Stimulated activated memory B cell treated with anti-CD40 and anti-IgM and Interleukin-4, amounts not matched to agents 10 μg/mL and 1 μg/mL and 100 μg/mL, for 72 hours (primary cell): ENCODE measurements at regions not wholly inside any gene's neighbourhood (a gene's known extent, or its start where the extent isn't known, plus 50 kb on each side); places are given as distances from the start of the nearest gene placed in this dataset.
"Not testable (repeated sequence)": the region's sequence is repeated elsewhere in the genome, so short reads cannot be mapped to it uniquely, and the experiment has no call there.

ENCODE experiments used
- ATAC-seq: fragments of 150-1000 bp; cut with Tn5 transposase; 2 replicates; pipeline ENCODE4 v1.10.0; 2021
- H3K27ac Mint-ChIP-seq: one replicate; pipeline ENCODE4 v1.8.0; 2022; ENCODE audit warnings: mild to moderate bottlenecking, mixed read lengths
- H3K27me3 Mint-ChIP-seq: one replicate; pipeline ENCODE4 v1.8.0; 2022; ENCODE audit warnings: mixed read lengths
- H3K36me3 Mint-ChIP-seq: one replicate; pipeline ENCODE4 v1.8.0; 2022; ENCODE audit warnings: mixed read lengths
- H3K4me1 Mint-ChIP-seq: one replicate; pipeline ENCODE4 v1.8.0; 2022; ENCODE audit warnings: mixed read lengths
- H3K4me3 Mint-ChIP-seq: one replicate; pipeline ENCODE4 v1.8.0; 2022; ENCODE audit warnings: mild to moderate bottlenecking, moderate library complexity, mixed read lengths
- H3K9me3 Mint-ChIP-seq: one replicate; pipeline ENCODE4 v1.8.0; 2022; ENCODE audit warnings: mixed read lengths

- Mint-ChIP-seq H3K36me3 (no peaks in the 10 kb centered on the region), H3K4me1 (no peaks in the 10 kb centered on the region), H3K9me3 (no peaks in the 10 kb centered on the region), H3K27ac (no peak overlapping the region), H3K27me3 (peaks cover 48% of the 10 kb centered on the region), H3K4me3 (no peak overlapping the region)
- no peak for ATAC-seq
Observed at GRCh38 chr2:869357-869871, 81.2 kb upstream of the SNTG2 start.

DNA sequence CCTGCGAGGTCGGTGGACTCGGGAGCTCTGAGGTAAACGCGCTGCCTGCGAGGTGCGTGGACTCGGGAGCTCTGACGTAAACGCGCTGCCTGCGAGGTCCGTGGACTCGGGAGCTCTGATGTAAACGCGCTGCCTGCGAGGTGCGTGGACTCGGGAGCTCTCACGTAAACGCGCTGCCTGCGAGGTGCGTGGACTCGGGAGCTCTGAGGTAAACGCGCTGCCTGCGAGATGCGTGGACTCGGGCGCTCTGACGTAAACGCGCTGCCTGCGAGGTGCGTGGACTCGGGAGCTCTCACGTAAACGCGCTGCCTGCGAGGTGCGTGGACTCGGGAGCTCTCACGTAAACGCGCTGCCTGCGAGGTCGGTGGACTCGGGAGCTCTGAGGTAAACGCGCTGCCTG lies 81.8 kb upstream of the SNTG2 start:
- not testable (repeated sequence) for ATAC-seq, H3K36me3 Mint-ChIP-seq, H3K4me1 Mint-ChIP-seq, H3K9me3 Mint-ChIP-seq, H3K27ac Mint-ChIP-seq, H3K4me3 Mint-ChIP-seq
- H3K27me3 Mint-ChIP-seq, result peaks cover 54% of the 10 kb centered on the region

- Mint-ChIP-seq H3K27me3 (peaks cover 61% of the 10 kb centered on the region), H3K27ac (no peak overlapping the region), H3K4me3 (no peak overlapping the region), H3K4me1 (no peaks in the 10 kb centered on the region), H3K36me3 (no peaks in the 10 kb centered on the region), H3K9me3 (no peaks in the 10 kb centered on the region)
- no peak for ATAC-seq
Observed at GRCh38 chr2:867296-867695, 83.4 kb upstream of the SNTG2 start.

- H3K36me3 Mint-ChIP-seq, result no peaks in the 10 kb centered on the region
- H3K4me1 Mint-ChIP-seq, result no peaks in the 10 kb centered on the region
- no peak overlapping the region for H3K4me3 Mint-ChIP-seq
- no peaks in the 10 kb centered on the region for H3K9me3 Mint-ChIP-seq
- H3K27ac Mint-ChIP-seq, result no peak overlapping the region
- peaks cover 57% of the 10 kb centered on the region for H3K27me3 Mint-ChIP-seq
- no peak for ATAC-seq
Observed at GRCh38 chr2:866887-867286, 83.8 kb upstream of the SNTG2 start.

DNA sequence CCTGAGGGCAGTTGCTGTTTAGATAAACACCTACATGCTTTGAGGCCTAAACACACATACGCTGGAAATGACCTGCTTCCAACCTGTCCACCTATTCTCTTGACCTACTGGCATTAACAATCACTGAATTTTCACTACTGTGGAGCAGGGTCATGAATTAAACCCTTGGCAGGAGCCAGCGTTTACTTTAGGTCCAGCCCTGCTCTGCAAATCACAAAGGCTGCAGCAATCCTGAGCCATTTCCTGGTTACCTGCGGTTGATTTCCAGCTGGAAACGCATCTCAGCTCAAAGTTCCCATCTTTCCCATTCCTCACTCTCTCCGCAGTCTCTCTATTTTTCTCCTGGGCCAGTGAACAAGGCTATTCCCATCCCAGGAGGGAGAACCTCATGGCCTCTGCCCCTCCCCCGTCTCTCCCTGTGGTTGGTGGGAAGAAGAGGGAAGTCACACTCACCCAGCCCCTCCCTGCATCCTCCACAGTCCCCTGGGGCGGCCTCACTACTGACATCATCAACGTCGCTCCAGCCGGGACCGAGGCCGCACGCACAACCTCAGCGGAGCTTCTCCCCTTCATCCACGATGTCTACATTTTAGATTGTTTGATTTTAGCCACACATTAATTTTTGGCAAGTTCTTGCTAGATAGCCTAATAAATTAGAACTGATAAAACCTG lies 84.5 kb upstream of the SNTG2 start:
- no peak for ATAC-seq
- Mint-ChIP-seq H3K9me3 (no peaks in the 10 kb centered on the region), H3K27ac (no peak overlapping the region), H3K4me3 (no peak overlapping the region), H3K4me1 (no peaks in the 10 kb centered on the region), H3K27me3 (peaks cover 50% of the 10 kb centered on the region), H3K36me3 (no peaks in the 10 kb centered on the region)

DNA sequence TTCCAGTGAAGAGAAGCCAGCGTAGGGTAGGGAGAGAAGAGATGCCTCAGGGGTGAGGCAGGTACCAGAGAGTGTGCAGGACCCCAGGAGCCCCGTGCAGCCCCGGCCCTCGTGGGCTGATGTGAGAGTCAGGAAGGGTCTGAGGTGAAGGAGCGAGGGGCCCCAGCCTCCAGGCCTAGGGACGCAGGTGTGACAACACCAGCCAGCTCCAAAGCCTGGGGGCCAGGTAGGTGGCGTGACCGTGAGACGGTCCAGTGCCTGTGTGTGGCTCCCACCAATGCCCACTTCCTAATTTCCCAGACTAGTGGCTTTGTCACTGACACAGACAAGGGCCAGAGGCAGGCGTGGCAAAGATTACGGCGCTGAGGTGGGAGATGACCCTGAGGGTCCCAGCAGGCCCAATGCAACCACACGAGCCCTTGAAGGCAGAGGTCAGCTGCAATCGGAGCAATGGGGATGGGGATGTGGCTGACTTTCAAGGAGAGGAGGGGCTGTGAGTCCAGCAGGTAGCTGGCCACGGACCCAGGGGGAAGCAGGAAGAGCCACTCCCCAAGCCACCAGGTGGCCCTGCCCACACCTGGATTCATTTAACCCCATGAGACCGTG lies 86.0 kb upstream of the SNTG2 start:
- no peaks in the 10 kb centered on the region for H3K9me3 Mint-ChIP-seq
- H3K27me3 Mint-ChIP-seq, result peaks cover 43% of the 10 kb centered on the region
- H3K27ac Mint-ChIP-seq, result no peak overlapping the region
- ATAC-seq, result no peak
- no peaks in the 10 kb centered on the region for H3K36me3 Mint-ChIP-seq
- no peak overlapping the region for H3K4me3 Mint-ChIP-seq
- H3K4me1 Mint-ChIP-seq, result no peaks in the 10 kb centered on the region

- no peaks in the 10 kb centered on the region for H3K9me3 Mint-ChIP-seq
- no peak for ATAC-seq
- H3K27me3 Mint-ChIP-seq, result peaks cover 43% of the 10 kb centered on the region
- no peak overlapping the region for H3K4me3 Mint-ChIP-seq
- H3K27ac Mint-ChIP-seq, result no peak overlapping the region
- H3K36me3 Mint-ChIP-seq, result no peaks in the 10 kb centered on the region
- H3K4me1 Mint-ChIP-seq, result no peaks in the 10 kb centered on the region
Observed at GRCh38 chr2:863732-864450, 86.8 kb upstream of the SNTG2 start.

DNA sequence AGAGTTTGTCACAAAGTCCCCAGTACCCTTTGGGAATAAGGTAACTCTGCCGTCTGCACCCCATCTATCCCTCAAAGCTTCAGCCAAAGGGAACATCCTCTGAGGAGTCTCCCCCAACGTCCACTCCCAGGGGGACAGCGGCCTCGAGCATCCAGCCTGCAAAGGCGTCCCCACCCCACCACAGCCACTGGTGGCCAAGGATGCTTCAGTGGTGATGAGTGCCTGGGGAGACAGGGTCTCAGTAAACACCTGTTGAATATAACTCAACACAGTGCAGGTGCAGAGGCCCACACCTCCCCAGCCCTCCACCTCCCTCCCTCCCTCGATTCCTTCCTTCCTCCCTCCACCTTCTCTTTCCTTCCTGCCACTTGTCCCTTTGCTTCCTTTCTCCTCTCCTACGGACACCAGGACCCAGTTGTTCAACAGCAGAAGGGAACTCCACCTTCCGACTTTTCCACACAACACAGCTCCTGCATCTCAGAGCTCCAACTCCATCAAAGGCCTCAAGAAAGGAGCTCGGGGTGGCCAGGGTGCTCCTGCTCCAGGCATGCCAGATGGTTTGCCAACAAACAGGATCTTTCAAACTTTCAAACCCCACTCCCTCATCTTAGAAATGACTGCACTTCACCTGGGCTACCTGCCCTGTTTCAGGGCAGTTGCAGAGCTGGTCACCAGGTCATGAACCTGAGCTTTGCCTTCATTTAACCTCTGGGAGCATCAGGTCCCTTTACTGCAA lies 87.8 kb upstream of the SNTG2 start:
- Mint-ChIP-seq H3K36me3 (no peaks in the 10 kb centered on the region), H3K27ac (no peak overlapping the region), H3K27me3 (peaks cover 43% of the 10 kb centered on the region), H3K9me3 (no peaks in the 10 kb centered on the region), H3K4me1 (no peaks in the 10 kb centered on the region), H3K4me3 (no peak overlapping the region)
- no peak for ATAC-seq

DNA sequence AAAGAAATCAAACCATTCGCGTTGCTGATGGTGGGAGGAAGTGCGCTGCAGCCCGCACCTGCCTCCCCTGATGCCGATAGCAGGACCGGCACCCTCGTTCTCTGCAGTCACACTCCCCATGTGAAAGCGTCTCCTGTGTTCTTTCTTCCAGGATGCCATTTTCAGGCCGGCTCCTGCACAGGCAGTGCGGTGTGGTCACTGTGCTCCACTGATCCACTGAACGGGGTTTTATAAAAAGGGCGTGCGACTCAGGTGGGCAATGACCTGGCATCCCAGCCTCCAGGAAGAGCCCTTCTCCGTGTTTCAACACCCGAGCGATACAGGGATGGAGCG lies 88.3 kb upstream of the SNTG2 start:
- Mint-ChIP-seq H3K9me3 (no peaks in the 10 kb centered on the region), H3K27me3 (peaks cover 43% of the 10 kb centered on the region), H3K4me3 (no peak overlapping the region), H3K4me1 (no peaks in the 10 kb centered on the region), H3K36me3 (no peaks in the 10 kb centered on the region), H3K27ac (no peak overlapping the region)
- ATAC-seq, result no peak

DNA sequence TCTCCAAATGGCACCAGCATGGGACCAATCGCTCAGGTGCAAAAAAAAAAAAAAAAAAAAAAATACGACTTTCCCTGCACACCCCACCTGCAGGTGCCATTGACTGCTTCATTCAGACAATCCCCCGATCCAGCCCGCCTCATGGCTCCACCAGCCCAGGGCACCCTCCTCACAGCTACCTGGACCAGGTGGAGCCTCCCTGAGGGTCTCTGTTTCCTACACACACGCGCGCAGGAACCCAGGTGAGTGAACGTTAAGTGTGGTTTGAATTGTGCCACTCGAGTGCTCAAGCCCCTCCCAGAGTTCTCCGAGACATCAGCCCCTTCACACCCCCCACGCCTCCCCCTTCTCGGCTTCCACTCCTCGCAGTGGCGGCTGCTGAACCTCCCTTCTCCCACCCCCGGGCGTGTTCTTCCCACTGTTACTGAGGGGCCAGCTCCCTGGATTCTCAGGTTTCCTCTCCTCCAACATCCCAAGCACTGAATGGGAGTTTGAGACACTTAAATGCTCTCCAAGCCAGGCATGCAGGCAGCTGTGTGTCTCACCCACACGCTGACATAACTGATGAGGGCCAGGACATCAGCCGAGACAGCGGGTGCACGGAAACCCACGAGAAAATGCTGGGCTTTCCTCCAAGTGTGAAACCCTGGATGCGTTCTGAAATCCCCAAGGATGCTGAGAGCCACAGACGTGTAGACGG lies 88.8 kb upstream of the SNTG2 start:
- Mint-ChIP-seq H3K27ac (no peak overlapping the region), H3K4me3 (no peak overlapping the region), H3K9me3 (no peaks in the 10 kb centered on the region), H3K27me3 (peaks cover 38% of the 10 kb centered on the region), H3K4me1 (no peaks in the 10 kb centered on the region), H3K36me3 (no peaks in the 10 kb centered on the region)
- no peak for ATAC-seq

GRCh38 chr2:860259-860855 lies 90.3 kb upstream of the SNTG2 start:
- ATAC-seq, result peak; percentile 21
- Mint-ChIP-seq H3K27me3 (peaks cover 24% of the 10 kb centered on the region), H3K27ac (no peak overlapping the region)

GRCh38 chr2:858646-859045 lies 92.0 kb upstream of the SNTG2 start:
- peaks cover 9% of the 10 kb centered on the region for H3K27me3 Mint-ChIP-seq
- H3K4me1 Mint-ChIP-seq, result peaks cover 7% of the 10 kb centered on the region
- ATAC-seq, result no peak
- no peak overlapping the region for H3K4me3 Mint-ChIP-seq
- H3K27ac Mint-ChIP-seq, result no peak overlapping the region
- H3K9me3 Mint-ChIP-seq, result peaks cover 5% of the 10 kb centered on the region
- H3K36me3 Mint-ChIP-seq, result no peaks in the 10 kb centered on the region

More at GRCh38 chr2:860259-860855, 90.3 kb upstream of the SNTG2 start:
- H3K36me3 Mint-ChIP-seq, result no peaks in the 10 kb centered on the region
- peaks cover 1% of the 10 kb centered on the region for H3K4me1 Mint-ChIP-seq
- H3K9me3 Mint-ChIP-seq, result no peaks in the 10 kb centered on the region
- H3K4me3 Mint-ChIP-seq, result no peak overlapping the region

- Mint-ChIP-seq H3K27me3 (peaks cover 4% of the 10 kb centered on the region), H3K27ac (no peak overlapping the region), H3K4me1 (peaks cover 7% of the 10 kb centered on the region), H3K4me3 (no peak overlapping the region), H3K9me3 (peaks cover 5% of the 10 kb centered on the region), H3K36me3 (no peaks in the 10 kb centered on the region)
- no peak for ATAC-seq
Observed at GRCh38 chr2:857937-858336, 92.7 kb upstream of the SNTG2 start.

DNA sequence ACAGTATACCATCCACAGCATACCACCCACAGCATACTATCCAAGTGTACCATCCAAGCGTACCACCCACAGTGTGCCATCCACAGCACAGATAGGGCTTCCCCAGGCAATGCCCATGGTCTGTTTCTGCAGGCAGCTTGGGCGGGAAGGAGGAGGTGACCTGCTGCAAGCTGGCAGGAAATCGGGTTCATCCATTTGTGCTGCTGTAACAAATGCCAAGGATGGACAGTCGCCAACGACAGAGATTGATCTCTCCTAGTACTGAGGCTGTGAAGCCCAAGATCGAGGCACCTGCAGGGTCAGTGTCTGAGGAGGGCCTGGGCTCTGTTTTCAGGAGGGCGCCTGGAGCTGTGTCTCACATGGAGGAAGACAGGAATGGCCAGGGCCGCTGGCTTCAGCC lies 93.6 kb upstream of the SNTG2 start:
- Mint-ChIP-seq H3K4me3 (no peak overlapping the region), H3K27ac (no peak overlapping the region), H3K27me3 (no peaks in the 10 kb centered on the region), H3K9me3 (peaks cover 5% of the 10 kb centered on the region), H3K36me3 (no peaks in the 10 kb centered on the region), H3K4me1 (peaks cover 7% of the 10 kb centered on the region)
- ATAC-seq, result no peak

DNA sequence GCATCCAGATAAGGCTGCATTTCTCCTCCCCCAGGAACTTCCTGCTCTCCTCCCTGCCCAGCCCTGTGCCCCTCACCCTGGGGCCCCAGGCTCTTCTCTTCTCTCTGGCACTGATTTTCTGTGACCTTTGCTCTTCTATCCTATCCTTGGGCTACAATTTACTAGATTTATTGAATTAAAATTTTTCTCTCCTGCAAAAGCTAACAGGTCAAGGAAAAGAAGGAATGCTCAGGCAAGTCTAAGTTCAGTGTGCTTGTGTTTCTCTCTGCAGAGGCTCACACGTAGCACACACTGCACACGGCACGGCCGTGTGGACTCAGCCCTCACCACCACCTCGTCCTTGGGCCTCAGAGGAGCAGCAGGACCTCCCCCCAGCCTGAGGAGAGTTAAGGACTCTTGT lies 94.2 kb upstream of the SNTG2 start:
- H3K36me3 Mint-ChIP-seq, result no peaks in the 10 kb centered on the region
- H3K4me3 Mint-ChIP-seq, result no peak overlapping the region
- peaks cover 5% of the 10 kb centered on the region for H3K9me3 Mint-ChIP-seq
- no peaks in the 10 kb centered on the region for H3K27me3 Mint-ChIP-seq
- no peak overlapping the region for H3K27ac Mint-ChIP-seq
- peaks cover 7% of the 10 kb centered on the region for H3K4me1 Mint-ChIP-seq
- ATAC-seq, result no peak
